Smooth muscle cell (in vitro differentiated cells): ENCODE measurements at regions not wholly inside any gene's neighbourhood (a gene's known extent, or its start where the extent isn't known, plus 50 kb on each side); places are given as distances from the start of the nearest gene placed in this dataset.
A peak's percentile ranks its signal among the peaks of the same experiment; 100 is the strongest.

ENCODE experiments used
- DNase-seq: peaks from one replicate; lab custom pipeline; 2025; ENCODE audit not compliant: unreplicated experiment; lab: John Stamatoyannopoulos, UW
- H2AFZ ChIP-seq: fragments of 200-600 bp; sonication (generic); 2 replicates; pipeline ENCODE4 v1.6.0; 2016; ENCODE audit warnings: antibody characterized with exemption, low read depth, mild to moderate bottlenecking
- H3F3A ChIP-seq: fragments of 200-600 bp; sonication (generic); 2 replicates; pipeline ENCODE4 v1.6.0; 2017; ENCODE audit warnings: antibody characterized with exemption, low read depth
- H3K27ac ChIP-seq: fragments of 200-600 bp; sonication (generic); 2 replicates; pipeline ENCODE4 v1.5.1; 2016; ENCODE audit warnings: low read depth, mild to moderate bottlenecking
- H3K27me3 ChIP-seq: fragments of 200-600 bp; sonication (generic); 2 replicates; pipeline ENCODE4 v1.6.1; 2016; ENCODE audit warnings: low read depth, mild to moderate bottlenecking
- H3K36me3 ChIP-seq: fragments of 200-600 bp; sonication (generic); 2 replicates; pipeline ENCODE4 v1.5.1; 2016; ENCODE audit warnings: low read depth
- H3K4me1 ChIP-seq: fragments of 200-600 bp; sonication (generic); 2 replicates; pipeline ENCODE4 v1.5.1; 2016; ENCODE audit warnings: low read depth
- H3K4me2 ChIP-seq: fragments of 200-600 bp; sonication (generic); 2 replicates; pipeline ENCODE4 v1.6.0; 2016; ENCODE audit warnings: mild to moderate bottlenecking
- H3K4me3 ChIP-seq: fragments of 200-600 bp; sonication (generic); 2 replicates; pipeline ENCODE4 v1.5.1; 2016; ENCODE audit warnings: mild to moderate bottlenecking
- H3K79me2 ChIP-seq: fragments of 200-600 bp; sonication (generic); 2 replicates; pipeline ENCODE4 v1.6.0; 2016; ENCODE audit warnings: low read depth, mild to moderate bottlenecking
- H3K9ac ChIP-seq: fragments of 200-600 bp; sonication (generic); 2 replicates; pipeline ENCODE4 v1.6.0; 2016; ENCODE audit warnings: low read depth
- H3K9me3 ChIP-seq: fragments of 200-600 bp; sonication (generic); replicated peaks from 2 replicates; pipeline ENCODE4 v1.5.1; 2016; ENCODE audit warnings: low read depth
- H4K20me1 ChIP-seq: fragments of 200-600 bp; sonication (generic); 2 replicates; pipeline ENCODE4 v1.6.0; 2016; ENCODE audit warnings: low read depth
- CTCF ChIP-seq: fragments of 200-600 bp; sonication (generic); IDR thresholded peaks from 2 replicates; pipeline ENCODE4 v1.5.1; 2017; ENCODE audit warnings: borderline replicate concordance, mild to moderate bottlenecking, antibody characterized with exemption; ENCODE audit not compliant: insufficient read depth, poor library complexity, severe bottlenecking
- WGBS: methylation state at CpG from one replicate; pipeline ENCODE4 v1.1.7; 2016; ENCODE audit warnings: low lambda C conversion rate; 5-methylcytosine and 5-hydroxymethylcytosine counted together

DNA sequence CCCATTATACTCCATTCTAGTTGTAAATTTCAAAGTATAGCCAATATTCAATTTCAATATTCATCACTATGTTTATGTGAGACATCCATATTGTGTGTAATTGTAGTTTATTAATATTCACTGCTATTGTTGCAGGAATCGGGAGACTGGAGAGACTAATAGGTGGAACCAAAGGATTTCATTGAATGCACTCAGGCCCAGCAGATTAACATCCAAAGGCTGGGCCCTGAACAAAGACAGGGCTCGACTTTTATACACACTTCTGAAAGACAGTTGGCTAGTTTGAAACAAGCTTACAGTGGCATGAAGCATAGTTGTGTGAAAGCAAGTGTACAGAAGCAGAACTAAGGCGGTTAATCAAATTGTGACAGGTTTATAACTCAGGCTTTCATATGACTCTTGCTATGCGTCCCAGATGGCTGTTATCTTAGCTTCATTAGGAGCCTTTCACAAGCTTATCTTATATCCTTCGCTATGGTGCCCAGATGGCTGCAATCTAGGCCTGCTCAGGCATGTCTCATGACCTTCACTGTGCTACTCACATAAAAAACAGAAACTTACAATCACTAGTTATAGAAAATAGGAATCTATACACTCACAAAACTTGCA is 1038.8 kb upstream of the EPHA6 start:
- Histone ChIP-seq H3F3A (no peaks in the 10 kb centered on the region), H3K4me3 (no peak overlapping the region), H3K79me2 (no peaks in the 10 kb centered on the region), H4K20me1 (no peaks in the 10 kb centered on the region), H3K4me1 (no peaks in the 10 kb centered on the region), H3K27ac (no peak overlapping the region), H3K9me3 (no peaks in the 10 kb centered on the region), H3K4me2 (no peak overlapping the region), H3K27me3 (no peaks in the 10 kb centered on the region), H3K36me3 (no peaks in the 10 kb centered on the region), H2AFZ (no peak overlapping the region), H3K9ac (no peak overlapping the region)
- no peak for DNase-seq
- TF ChIP-seq CTCF: no peak
- WGBS: 77% methylated on average over 5 of the region's 5 CpGs

DNA sequence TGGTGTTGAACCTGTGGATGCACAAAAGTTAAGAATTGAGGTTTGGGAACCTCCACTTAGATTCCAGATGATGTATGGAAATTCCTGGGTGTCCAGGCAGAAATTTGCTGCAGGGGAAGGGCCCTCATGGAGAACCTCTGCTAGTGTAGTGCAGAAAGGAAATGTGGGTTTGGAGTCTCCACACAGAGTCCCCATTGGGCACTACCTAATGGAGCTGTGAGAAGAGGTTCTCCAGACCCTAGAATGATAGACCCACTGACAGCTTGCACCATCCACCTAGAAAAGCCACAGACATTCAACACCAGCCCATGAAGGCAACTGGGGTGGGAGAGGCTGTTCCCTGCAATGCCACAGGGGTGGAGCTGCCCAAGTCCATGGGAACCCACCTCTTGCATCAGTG is 1032.8 kb upstream of the EPHA6 start:
- no peak overlapping the region for H3K9ac ChIP-seq
- no peak overlapping the region for H3K4me2 ChIP-seq
- TF ChIP-seq CTCF: no peak
- no peak for DNase-seq
- no peaks in the 10 kb centered on the region for H3K4me1 ChIP-seq
- H3K9me3 ChIP-seq: no peaks in the 10 kb centered on the region
- no peaks in the 10 kb centered on the region for H3K79me2 ChIP-seq
- no peaks in the 10 kb centered on the region for H3K36me3 ChIP-seq
- H3K27ac ChIP-seq: no peak overlapping the region
- no peaks in the 10 kb centered on the region for H3F3A ChIP-seq
- H3K27me3 ChIP-seq: no peaks in the 10 kb centered on the region
- no peak overlapping the region for H3K4me3 ChIP-seq
- no peaks in the 10 kb centered on the region for H4K20me1 ChIP-seq
- no peak overlapping the region for H2AFZ ChIP-seq

- Histone ChIP-seq H3K4me1 (no peaks in the 10 kb centered on the region), H3F3A (no peaks in the 10 kb centered on the region)
- no peak for TF ChIP-seq CTCF
Observed at GRCh38 chr3:95789111-95789510, 1025.3 kb upstream of the EPHA6 start.

DNA sequence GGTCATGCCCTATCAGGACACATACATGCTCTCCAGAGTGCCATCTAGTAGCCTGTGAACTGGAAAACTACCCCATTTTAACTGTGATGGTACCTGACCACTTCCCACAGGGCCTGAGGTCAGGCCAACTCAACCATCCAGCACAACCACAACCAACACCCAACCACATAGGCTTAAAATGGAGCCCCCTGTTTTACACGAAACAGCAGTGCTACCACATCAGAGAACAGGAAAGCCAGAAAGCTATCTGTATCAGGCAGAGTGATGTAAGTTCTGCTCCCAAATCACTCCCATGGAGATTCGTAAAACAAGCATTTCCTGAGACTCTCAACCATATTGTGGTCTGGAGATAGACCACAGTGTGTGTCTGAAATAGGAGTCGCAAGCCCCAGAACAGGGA is 1017.3 kb upstream of the EPHA6 start:
- no peak overlapping the region for H3K27ac ChIP-seq
- no peak overlapping the region for H2AFZ ChIP-seq
- TF ChIP-seq CTCF: no peak
- 65% methylated on average over 3 of the region's 3 CpGs for WGBS
- H3K79me2 ChIP-seq: no peaks in the 10 kb centered on the region
- H3F3A ChIP-seq: no peaks in the 10 kb centered on the region
- H3K4me2 ChIP-seq: no peak overlapping the region
- H3K4me1 ChIP-seq: no peaks in the 10 kb centered on the region
- no peaks in the 10 kb centered on the region for H3K27me3 ChIP-seq
- no peak overlapping the region for H3K4me3 ChIP-seq
- H3K9me3 ChIP-seq: no peaks in the 10 kb centered on the region
- H3K36me3 ChIP-seq: no peaks in the 10 kb centered on the region
- H3K9ac ChIP-seq: no peak overlapping the region
- no peak for DNase-seq
- H4K20me1 ChIP-seq: no peaks in the 10 kb centered on the region

More at GRCh38 chr3:95789111-95789510, 1025.3 kb upstream of the EPHA6 start:
- Histone ChIP-seq H4K20me1 (no peaks in the 10 kb centered on the region), H3K9me3 (no peaks in the 10 kb centered on the region), H3K9ac (no peak overlapping the region), H3K27me3 (no peaks in the 10 kb centered on the region), H3K4me2 (no peak overlapping the region), H3K79me2 (no peaks in the 10 kb centered on the region), H3K27ac (no peak overlapping the region), H3K4me3 (no peak overlapping the region), H2AFZ (peak overlapping the region; percentile 15), H3K36me3 (no peaks in the 10 kb centered on the region)
- no peak for DNase-seq
- 72% methylated on average over 1 of the region's 1 CpG for WGBS
